ENCODE measurements at regions not wholly inside any gene's neighbourhood (a gene's known extent, or its start where the extent isn't known, plus 50 kb on each side); places are given as distances from the start of the nearest gene placed in this dataset.

DNA sequence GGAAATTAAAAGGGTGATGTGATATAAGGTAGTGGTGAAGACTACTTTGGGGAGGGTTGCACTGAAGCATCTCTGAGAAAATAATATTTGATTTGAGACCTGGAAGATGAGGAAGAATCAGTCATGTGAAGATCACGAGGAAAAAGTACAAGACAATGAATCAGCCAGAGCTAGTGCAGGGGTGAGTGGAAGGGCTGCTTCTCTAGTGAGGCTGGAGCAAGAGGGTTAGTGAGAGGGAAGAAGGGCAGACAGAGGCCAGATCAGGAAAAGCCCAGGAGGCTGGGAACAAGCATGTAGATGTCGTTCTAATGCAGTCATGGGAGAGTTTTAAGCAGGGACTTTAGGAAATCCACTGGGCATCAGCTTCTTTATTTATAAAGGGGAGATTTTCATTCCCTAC is 504.2 kb upstream of the SALL1 start:
- H3K9ac ChIP-seq (ENCODE audit: low read length), result no peak overlapping the region
- ChIA-PET POLR2A (no interaction called here), CTCF (no interaction called here), RAD21 (ENCODE audit: low non-redundant PET in 1 of 2, low total read pairs in 2 of 2, uncharacterized antibody in 2 of 2, unreplicated experiment in 2 of 2) (no interaction called here)
- no peaks in the 10 kb centered on the region for H3K36me3 ChIP-seq (ENCODE audit: control insufficient read depth in 1 of 2, insufficient read depth in 2 of 2, low read length in 2 of 2)
- BruUV-seq (replicated peaks), result no TSS peak
- no peaks in the 10 kb centered on the region for H4K20me1 ChIP-seq (ENCODE audit: insufficient read depth)
- H2AFZ ChIP-seq (ENCODE audit: low read depth, low read length, poor library complexity, severe bottlenecking), result no peak overlapping the region
- H3K4me3 ChIP-seq (replicated peaks in 1 of 2; ENCODE audit: low read depth in 1 of 2, low read length in 2 of 2), result no peak overlapping the region
- DNase-seq (ENCODE audit: low read depth, low spot score) (no peak), ATAC-seq (no peak)
- H3K79me2 ChIP-seq (ENCODE audit: insufficient read depth, low read length), result no peaks in the 10 kb centered on the region
- H3K27me3 ChIP-seq (ENCODE audit: insufficient read depth, low read length), result no peaks in the 10 kb centered on the region
- no peaks in the 10 kb centered on the region for H3K4me1 ChIP-seq (ENCODE audit: control insufficient read depth in 1 of 2, insufficient read depth in 2 of 2, low read length in 2 of 2)
- H3K9me2 ChIP-seq (ENCODE audit: insufficient read depth), result no peaks in the 10 kb centered on the region
- H3K9me3 ChIP-seq (ENCODE audit: control insufficient read depth in 1 of 2, insufficient read depth in 1 of 2, low read depth in 1 of 2, low read length in 2 of 2), result peaks cover 6 to 12% of the 10 kb centered on the region in 2 experiments; a peak in 2 of 4 replicates
- H3K4me2 ChIP-seq (ENCODE audit: low read length), result no peak overlapping the region
- H3K27ac ChIP-seq (ENCODE audit: low read depth, low read length), result no peak overlapping the region
- TF ChIP-seq POLR2AphosphoS5 (IDR thresholded peaks at IDR 0.05; ENCODE audit: low read depth, low read length) (no peak), SIN3A (IDR thresholded peaks at IDR 0.05; ENCODE audit: low read depth) (no peak), CEBPB (IDR thresholded peaks at IDR 0.05; ENCODE audit: low read depth) (no peak), SP1 (IDR thresholded peaks at IDR 0.05; ENCODE audit: low read depth) (no peak), SRF (IDR thresholded peaks at IDR 0.05; ENCODE audit: low read depth) (no peak), CBX3 (IDR thresholded peaks at IDR 0.05; ENCODE audit: low read depth) (no peak), POLR2A (IDR thresholded peaks at IDR 0.05; ENCODE audit: borderline replicate concordance, extremely low read depth, insufficient read depth, insufficient read length) (no peak), FOSL1 (IDR thresholded peaks at IDR 0.05; ENCODE audit: low read depth) (no peak), EZH2phosphoT487 (IDR thresholded peaks at IDR 0.05; ENCODE audit: borderline replicate concordance) (no peak), ZFX (IDR thresholded peaks at IDR 0.05) (no peak), JUND (IDR thresholded peaks at IDR 0.05) (no peak)
- TF ChIP-seq, protein P1, sequence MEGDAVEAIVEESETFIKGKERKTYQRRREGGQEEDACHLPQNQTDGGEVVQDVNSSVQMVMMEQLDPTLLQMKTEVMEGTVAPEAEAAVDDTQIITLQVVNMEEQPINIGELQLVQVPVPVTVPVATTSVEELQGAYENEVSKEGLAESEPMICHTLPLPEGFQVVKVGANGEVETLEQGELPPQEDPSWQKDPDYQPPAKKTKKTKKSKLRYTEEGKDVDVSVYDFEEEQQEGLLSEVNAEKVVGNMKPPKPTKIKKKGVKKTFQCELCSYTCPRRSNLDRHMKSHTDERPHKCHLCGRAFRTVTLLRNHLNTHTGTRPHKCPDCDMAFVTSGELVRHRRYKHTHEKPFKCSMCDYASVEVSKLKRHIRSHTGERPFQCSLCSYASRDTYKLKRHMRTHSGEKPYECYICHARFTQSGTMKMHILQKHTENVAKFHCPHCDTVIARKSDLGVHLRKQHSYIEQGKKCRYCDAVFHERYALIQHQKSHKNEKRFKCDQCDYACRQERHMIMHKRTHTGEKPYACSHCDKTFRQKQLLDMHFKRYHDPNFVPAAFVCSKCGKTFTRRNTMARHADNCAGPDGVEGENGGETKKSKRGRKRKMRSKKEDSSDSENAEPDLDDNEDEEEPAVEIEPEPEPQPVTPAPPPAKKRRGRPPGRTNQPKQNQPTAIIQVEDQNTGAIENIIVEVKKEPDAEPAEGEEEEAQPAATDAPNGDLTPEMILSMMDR (IDR thresholded peaks at IDR 0.05 in 2 of 3, conservative IDR thresholded peaks at IDR 0.05 in 1 of 3; ENCODE audit: borderline replicate concordance in 1 of 3, insufficient read depth in 1 of 3, low read depth in 2 of 3, low read length in 2 of 3), result no peak
- intact Hi-C loops (cut with micrococcal nuclease), result no loop called here

DNA sequence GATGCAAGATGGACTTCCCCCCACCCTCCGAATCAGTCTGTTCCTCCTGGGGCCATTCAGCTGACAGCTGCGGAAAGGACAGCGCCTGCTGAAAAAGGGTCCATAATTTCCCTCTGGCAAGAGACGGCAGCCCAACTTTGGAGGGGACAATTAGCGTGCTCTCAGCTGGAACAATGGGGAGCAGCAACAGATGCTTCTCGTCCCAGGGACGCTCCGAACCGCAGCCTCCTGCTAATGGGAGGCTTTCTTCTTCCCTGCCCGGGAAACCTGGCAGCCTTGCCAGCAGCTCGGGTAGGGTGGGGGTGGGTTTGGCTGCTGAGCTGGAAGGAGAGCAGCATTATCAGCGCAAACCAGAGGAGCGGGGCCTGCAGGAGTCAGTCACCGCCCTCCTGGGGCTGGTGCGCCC is 500.0 kb upstream of the SALL1 start:
- Histone ChIP-seq H2AFZ (ENCODE audit: low read depth, low read length, poor library complexity, severe bottlenecking) (no peak overlapping the region), H4K20me1 (ENCODE audit: insufficient read depth) (no peaks in the 10 kb centered on the region), H3K4me3 (replicated peaks in 1 of 2; ENCODE audit: low read depth in 1 of 2, low read length in 2 of 2) (no peak overlapping the region), H3K9me2 (ENCODE audit: insufficient read depth) (no peaks in the 10 kb centered on the region), H3K36me3 (ENCODE audit: control insufficient read depth in 1 of 2, insufficient read depth in 2 of 2, low read length in 2 of 2) (no peaks in the 10 kb centered on the region), H3K27ac (ENCODE audit: low read depth, low read length) (no peak overlapping the region), H3K79me2 (ENCODE audit: insufficient read depth, low read length) (no peaks in the 10 kb centered on the region), H3K9ac (ENCODE audit: low read length) (no peak overlapping the region), H3K4me2 (ENCODE audit: low read length) (no peak overlapping the region), H3K4me1 (ENCODE audit: control insufficient read depth in 1 of 2, insufficient read depth in 2 of 2, low read length in 2 of 2) (no peaks in the 10 kb centered on the region), H3K27me3 (ENCODE audit: insufficient read depth, low read length) (no peaks in the 10 kb centered on the region), H3K9me3 (ENCODE audit: control insufficient read depth in 1 of 2, insufficient read depth in 1 of 2, low read depth in 1 of 2, low read length in 2 of 2) (peaks cover 0 to 13% of the 10 kb centered on the region in 2 experiments; a peak in 2 of 4 replicates)
- BruUV-seq (replicated peaks), result no TSS peak
- CTCF ChIA-PET, result no interaction called here
- TF ChIP-seq TCF7L2 (IDR thresholded peaks at IDR 0.05; ENCODE audit: borderline replicate concordance, extremely low read depth, insufficient read depth, insufficient read length) (no peak), SIN3A (IDR thresholded peaks at IDR 0.05; ENCODE audit: low read depth) (no peak), EGR1 (IDR thresholded peaks at IDR 0.05; ENCODE audit: low read depth) (no peak), SRF (IDR thresholded peaks at IDR 0.05; ENCODE audit: low read depth) (no peak), SP1 (IDR thresholded peaks at IDR 0.05; ENCODE audit: low read depth) (no peak), YY1 (IDR thresholded peaks at IDR 0.05; ENCODE audit: extremely low read depth, insufficient replicate concordance, low read depth, low read length) (no peak), POLR2A (IDR thresholded peaks at IDR 0.05; ENCODE audit: borderline replicate concordance, extremely low read depth, insufficient read depth, insufficient read length) (no peak), JUND (IDR thresholded peaks at IDR 0.05) (no peak)
- TF ChIP-seq, protein P2, sequence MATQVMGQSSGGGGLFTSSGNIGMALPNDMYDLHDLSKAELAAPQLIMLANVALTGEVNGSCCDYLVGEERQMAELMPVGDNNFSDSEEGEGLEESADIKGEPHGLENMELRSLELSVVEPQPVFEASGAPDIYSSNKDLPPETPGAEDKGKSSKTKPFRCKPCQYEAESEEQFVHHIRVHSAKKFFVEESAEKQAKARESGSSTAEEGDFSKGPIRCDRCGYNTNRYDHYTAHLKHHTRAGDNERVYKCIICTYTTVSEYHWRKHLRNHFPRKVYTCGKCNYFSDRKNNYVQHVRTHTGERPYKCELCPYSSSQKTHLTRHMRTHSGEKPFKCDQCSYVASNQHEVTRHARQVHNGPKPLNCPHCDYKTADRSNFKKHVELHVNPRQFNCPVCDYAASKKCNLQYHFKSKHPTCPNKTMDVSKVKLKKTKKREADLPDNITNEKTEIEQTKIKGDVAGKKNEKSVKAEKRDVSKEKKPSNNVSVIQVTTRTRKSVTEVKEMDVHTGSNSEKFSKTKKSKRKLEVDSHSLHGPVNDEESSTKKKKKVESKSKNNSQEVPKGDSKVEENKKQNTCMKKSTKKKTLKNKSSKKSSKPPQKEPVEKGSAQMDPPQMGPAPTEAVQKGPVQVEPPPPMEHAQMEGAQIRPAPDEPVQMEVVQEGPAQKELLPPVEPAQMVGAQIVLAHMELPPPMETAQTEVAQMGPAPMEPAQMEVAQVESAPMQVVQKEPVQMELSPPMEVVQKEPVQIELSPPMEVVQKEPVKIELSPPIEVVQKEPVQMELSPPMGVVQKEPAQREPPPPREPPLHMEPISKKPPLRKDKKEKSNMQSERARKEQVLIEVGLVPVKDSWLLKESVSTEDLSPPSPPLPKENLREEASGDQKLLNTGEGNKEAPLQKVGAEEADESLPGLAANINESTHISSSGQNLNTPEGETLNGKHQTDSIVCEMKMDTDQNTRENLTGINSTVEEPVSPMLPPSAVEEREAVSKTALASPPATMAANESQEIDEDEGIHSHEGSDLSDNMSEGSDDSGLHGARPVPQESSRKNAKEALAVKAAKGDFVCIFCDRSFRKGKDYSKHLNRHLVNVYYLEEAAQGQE (IDR thresholded peaks at IDR 0.05; ENCODE audit: low read depth), result no peak
- TF ChIP-seq, protein P3, sequence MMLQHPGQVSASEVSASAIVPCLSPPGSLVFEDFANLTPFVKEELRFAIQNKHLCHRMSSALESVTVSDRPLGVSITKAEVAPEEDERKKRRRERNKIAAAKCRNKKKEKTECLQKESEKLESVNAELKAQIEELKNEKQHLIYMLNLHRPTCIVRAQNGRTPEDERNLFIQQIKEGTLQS (IDR thresholded peaks at IDR 0.05), result no peak
- DNase-seq (ENCODE audit: low read depth, low spot score), result no peak
- intact Hi-C loops (cut with micrococcal nuclease), result no loop called here
- RAD21 ChIA-PET (ENCODE audit: low non-redundant PET in 1 of 2, low total read pairs in 2 of 2, uncharacterized antibody in 2 of 2, unreplicated experiment in 2 of 2), result no interaction called here
- POLR2A ChIA-PET, result no interaction called here
- no peak for ATAC-seq
